T-helper 1 cell treated with Interleukin-12 subunit alpha and Interleukin-12 subunit beta and Interleukin-4 antibody, amounts not matched to agents 30 ng/mL and 1 ng/mL, for 36 hours (primary cell): ENCODE measurements at regions not wholly inside any gene's neighbourhood (a gene's known extent, or its start where the extent isn't known, plus 50 kb on each side); places are given as distances from the start of the nearest gene placed in this dataset.

ENCODE experiments used
- intact Hi-C: fragments of 100-400 bp; cut with micrococcal nuclease; formaldehyde crosslinking; loops from one replicate; pipeline ENCODE4 v1.15.1; 2024

DNA sequence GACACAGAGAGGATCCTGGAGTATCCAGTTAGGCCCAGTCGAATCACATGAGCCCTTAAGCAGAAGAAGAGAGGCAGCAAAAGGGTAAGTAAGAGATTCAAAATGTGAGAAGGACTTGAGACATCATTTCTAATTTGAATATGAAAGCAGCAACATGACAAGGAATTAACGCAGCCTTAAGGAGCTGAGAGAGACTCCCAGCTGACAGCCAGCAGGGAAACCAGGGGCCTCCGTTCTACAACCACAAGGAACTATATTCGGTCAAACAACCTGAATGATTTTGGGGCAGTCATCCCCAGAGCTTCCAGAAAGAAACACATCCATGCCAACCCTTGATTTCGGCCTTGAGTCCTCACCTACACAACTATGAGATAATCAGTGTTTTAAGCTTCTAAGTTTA, 189.7 kb upstream of the MTNR1B start:
- intact Hi-C loops, result no loop called here

DNA sequence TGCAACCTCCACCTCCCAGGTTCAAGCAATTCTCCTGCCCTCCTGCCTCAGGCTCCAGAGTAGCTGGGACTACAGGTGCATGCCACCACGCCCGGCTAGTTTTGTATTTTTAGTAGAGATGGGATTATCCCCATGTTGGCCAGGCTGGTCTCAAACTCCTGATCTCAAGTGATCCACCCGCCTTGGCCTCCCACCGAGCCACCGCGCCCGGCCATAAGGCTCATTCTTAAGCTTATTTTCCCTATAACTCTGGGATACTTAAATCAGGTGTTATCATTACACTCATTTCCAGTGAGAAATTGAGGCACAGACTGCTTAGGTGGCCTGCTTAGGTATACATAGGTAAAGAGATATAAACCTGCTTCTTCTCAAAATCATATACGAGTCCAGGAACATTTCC, 188.3 kb upstream of the MTNR1B start:
- intact Hi-C loops, result no loop called here

DNA sequence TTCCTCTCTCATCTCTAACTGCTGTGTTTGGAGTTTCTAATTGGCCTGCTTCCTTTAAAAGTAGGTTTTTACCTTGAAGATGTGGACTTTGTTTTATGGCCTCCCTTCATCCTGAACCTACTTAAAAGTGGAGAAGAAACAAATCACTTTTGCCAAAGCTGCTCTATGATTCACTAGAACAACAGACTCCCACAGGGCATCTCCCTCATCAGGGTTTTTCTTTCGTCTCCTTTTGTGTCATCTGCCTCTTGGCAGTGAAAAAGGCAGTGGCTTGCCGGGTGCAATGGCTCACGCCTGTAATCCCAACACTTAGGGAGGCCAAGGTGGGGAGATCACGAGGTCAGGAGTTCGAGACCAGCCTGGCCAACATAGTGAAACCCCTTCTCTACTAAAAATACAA, 186.6 kb upstream of the MTNR1B start:
- intact Hi-C loops, result no loop called here

DNA sequence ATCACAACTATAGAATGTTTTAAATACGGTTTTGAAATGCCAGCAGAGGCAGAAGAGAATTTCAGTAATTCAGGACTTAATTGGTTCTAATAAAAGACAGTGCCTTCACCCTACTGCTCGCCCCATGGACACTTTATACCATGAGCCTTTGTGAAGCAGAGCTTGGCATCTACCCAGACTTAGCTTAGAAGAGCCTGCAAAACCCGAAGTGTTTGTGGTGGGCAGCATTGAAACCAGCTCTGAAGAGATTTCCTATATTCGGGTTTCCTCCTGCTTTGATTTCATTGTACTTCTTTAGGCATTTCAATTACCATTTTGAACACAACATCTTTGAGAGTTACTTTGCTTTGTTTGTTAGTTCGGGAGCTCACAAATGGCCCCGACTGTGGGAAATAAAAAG, 185.1 kb upstream of the MTNR1B start:
- intact Hi-C loops, result no loop called here

DNA sequence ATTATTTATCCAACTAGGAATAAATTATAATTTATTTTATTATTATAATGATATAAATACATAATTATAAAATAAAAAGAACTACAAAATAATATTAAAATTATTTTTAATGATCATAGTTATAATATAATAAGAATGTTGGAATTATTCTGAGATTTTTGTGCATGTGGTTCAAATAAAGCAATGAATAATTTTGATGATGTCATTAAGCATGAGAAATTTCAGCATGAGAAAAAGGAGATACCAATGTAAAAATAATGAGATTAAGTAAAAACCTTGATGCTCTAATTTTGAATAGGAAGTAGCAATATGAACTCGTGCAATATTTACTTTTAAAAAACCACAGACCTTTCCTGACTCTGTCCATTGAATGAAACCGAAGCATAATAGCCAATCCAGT, 181.8 kb upstream of the MTNR1B start:
- intact Hi-C loops, result no loop called here

DNA sequence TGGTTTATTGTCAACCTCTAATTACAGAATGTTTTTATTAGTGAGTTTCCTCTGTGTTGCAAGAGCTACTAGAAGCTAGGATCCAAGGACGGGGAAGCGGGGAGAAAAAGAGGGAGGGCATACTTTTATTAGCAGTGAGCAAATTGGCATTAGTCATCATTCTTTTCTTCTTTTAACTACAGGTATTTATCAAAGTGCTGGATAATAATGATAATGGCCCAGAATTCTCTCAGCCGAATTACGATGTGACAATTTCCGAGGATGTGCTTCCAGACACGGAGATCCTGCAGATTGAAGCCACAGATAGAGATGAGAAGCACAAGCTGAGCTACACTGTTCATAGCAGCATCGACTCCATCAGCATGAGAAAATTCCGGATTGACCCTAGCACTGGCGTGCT, 179.7 kb upstream of the MTNR1B start:
- intact Hi-C loops, result no loop called here

DNA sequence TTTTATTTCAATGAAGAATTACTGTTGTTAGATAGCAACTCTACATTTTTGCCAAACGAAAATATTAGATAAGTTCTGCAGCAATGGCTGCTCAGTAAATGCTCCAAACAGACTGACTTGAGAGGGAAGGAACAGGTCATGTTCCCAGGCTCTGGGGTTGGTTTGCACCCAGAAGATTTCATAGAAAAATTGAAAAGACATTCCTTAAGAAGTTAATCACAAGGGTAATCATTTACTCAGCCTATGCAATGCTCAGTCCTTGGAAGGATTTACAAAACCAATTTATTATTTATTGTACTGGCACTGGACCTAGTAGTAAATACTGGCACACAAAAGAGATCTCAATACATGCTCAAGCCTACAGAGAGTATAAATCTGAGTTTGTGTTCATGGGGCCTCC, 179.1 kb upstream of the MTNR1B start:
- intact Hi-C loops, result no loop called here

DNA sequence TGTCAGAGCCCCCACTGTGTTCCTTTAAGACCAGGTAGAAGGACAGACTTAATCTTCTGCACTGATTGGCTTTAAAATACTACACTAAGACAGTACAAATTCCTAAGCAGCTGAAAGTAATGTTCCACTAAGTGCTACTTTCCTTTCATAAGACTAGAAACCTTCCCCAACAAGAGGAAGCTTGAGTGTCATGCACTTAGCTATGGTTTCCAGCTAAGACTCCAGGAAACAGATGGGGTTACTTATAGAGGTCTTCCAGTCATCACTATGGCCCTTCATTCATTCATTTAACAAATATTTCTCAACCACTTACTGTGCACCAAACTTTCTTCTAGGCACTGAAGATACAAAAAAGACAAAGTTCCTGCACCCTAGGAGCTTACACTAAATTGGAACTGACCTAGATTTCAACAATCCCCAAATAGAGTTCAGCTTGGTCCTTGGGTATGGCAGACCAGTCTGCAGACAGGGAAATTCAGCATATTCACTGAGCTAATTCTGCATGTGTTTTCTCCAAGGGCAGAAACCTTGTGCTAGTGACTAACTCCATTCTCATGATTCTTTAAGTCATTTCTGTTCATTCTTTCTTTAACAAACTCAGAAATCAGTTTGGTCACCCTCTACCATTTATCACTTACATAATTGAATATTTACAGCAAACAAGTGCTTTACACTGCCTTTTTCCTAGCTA, 178.4 kb upstream of the MTNR1B start:
- intact Hi-C loops, result no loop called here

DNA sequence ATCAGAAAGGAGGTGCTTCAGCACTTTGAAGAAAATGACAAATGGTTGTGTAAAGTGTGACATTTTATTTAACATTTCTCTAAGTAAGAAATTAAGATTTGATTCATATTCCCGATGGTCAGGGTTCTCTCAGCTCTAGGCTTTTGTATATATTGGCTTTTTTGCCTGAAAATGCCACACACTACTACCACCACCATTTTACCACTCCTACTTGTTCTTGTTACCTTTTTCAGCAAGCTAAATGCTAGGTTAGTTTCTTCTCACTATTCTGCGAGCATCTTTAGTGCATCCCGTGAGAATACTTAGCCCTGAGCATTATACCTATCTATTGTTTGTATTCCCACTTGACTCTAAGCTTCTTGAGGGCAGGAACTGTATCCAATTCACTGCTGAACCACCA, 177.6 kb upstream of the MTNR1B start:
- intact Hi-C loops, result no loop called here

DNA sequence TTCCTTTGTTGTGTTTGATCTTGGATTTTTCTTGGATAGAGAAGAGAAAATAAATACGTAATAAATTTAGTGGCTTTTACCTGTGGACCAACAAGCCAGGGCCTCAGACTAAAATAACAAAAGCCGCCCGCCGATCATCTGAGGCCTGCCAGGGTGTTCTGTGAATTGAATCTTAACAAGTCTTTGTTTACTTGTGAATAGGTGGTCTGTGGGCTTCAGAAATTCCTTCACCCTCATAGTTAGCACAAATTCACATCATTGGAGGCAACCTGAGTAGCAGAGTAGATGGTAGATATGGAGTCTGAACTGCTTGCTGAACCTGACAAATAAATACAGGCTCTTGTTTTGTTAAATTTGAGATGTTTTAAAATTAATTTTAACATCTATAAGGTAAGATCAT, 176.3 kb upstream of the MTNR1B start:
- intact Hi-C loops, result no loop called here

DNA sequence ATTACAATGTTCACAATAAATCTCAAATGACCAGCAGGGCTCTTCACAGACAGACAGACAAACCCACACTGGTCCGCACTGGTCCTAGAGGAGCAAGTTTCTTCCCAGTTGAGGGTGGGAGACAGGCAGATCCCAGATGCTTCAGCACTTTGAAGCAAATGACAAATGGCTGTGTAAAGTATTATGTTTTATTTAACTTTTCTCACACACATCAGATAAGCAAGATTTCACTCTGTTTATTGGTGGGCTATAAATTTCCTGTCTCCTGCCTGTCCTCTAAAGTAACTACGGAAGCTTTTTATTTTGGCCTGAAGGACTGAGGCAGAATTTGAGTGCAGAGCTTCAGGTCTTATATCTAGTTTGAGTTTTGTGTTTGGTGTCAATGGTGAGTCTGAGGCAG, 174.7 kb upstream of the MTNR1B start:
- intact Hi-C loops, result no loop called here

DNA sequence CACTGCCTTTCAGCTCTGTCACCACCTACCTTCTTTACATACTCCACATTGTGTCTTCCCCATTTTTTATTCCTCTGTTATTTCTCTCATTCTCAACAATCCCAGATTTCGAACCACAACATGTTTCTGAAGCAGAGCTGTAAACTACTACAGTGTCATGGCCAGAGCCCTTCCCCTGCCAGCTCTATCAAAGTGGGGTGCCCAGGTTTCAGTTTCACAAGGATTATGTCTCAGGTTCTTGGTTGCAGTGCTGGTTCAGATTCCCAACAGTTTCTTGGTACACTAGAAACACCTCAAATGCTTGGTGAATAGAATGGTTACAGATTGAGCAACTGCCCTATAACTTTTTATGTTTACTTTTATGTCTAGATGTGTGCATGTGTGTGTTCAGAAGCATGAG, 172.7 kb upstream of the MTNR1B start:
- intact Hi-C loops, result no loop called here

DNA sequence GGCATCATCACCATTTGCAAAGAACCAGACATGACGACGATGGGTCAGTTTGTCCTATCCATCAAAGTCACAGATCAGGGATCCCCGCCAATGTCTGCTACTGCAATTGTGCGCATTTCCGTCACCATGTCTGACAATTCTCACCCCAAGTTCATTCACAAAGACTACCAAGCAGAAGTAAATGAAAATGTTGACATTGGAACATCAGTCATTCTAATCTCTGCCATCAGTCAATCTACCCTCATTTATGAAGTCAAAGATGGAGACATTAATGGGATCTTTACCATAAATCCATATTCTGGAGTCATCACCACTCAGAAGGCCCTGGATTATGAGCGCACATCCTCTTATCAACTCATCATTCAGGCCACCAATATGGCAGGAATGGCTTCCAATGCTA, 171.6 kb upstream of the MTNR1B start:
- intact Hi-C loops, result no loop called here

DNA sequence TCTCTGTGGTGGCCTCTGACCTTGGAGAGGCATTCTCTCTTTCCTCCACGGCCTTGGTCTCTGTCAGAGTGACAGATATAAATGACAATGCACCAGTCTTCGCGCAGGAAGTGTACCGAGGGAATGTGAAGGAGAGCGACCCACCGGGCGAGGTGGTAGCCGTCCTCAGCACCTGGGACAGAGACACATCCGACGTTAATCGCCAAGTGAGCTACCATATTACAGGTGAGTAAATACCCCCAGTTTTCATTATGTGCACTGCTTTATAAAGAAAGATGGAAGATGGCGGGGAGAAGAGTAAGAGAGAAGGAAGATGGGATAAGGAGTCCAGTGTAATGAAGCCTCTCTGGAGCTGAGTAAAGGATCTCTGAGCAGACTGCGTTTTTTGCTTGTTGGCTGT, 167.8 kb upstream of the MTNR1B start:
- intact Hi-C loops, result no loop called here

DNA sequence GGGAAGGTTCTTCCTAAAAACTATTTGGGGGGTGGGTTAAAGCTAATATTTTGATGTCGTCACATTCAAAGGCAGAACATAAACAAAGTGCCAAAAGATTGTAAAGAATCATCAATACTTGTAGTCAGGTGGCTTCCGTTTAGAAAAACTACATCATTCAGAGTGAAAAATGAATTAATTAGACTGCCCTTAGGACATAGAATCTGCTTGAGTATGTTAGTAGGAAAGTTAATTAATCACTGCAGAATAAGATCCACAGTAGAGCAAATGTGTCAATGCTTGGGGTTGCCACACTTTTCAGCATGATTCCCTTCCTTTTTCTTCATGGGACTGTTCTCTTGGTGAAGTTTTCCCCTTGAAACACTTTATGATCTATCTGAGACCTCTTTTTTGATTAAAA, 166.8 kb upstream of the MTNR1B start:
- intact Hi-C loops, result no loop called here

DNA sequence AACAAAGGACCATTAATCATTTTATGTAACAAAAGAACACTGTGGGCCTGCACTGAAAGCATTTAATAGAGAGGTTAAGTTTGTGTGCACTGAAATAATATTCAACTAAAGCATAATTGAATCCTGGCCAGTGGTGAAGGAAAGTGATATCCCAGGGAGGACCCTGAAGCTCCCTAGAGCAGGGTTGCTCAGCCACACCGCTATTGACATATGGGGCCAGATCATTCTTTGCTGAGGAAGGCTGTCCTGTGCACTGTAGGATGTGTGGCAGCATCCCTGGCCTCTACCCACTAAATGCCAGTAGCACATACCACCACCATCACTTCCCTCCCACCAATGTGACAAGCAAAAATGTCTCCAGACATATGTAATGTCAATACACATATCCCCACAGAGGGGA, 166.1 kb upstream of the MTNR1B start:
- intact Hi-C loops, result no loop called here

DNA sequence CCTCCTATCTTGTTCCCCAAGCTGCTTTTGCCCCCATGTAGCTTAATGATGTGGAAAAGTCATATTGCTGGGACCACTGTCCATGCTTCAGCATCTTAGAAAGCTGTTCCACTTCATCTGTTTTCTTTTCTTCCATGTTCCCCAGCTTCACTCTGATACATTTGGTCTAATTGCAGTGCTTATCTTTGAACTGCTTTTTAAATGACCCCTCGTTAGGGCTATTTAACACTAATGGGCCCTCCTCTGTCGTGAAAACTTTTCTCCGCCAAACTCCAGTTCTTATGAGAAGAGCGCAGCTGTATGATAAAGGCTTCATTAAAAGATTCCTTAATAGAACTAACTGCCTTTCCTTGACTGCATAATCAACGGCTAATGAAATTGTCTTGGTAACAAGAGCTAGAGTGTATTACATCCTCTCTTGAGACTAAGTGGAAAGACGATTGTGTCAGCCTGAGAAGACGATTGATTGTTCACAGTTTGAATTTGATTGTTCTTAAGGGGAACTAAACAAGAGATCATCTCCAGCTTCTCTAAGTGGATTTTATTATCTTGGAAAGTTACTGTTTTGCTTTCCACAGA, 165.0 kb upstream of the MTNR1B start:
- intact Hi-C loops, result no loop called here

DNA sequence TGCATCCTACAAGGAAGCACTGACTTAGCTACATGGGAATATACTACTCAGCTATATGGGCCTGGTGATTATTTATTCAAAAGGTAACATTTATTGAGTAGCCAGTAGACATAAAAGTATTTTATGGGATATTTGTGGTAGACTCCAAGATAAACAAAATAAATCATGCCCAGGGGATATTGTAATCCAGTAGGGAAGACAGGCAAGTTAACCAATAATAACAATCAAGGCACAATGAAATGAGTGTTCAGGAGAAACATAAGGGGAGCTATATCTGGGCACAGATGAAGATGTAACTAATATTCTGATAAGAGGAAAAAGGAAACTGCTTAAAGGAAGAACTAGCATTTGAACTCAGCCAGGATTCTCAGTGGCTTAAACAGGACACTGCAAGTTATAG, 161.4 kb upstream of the MTNR1B start:
- intact Hi-C loops, result no loop called here

DNA sequence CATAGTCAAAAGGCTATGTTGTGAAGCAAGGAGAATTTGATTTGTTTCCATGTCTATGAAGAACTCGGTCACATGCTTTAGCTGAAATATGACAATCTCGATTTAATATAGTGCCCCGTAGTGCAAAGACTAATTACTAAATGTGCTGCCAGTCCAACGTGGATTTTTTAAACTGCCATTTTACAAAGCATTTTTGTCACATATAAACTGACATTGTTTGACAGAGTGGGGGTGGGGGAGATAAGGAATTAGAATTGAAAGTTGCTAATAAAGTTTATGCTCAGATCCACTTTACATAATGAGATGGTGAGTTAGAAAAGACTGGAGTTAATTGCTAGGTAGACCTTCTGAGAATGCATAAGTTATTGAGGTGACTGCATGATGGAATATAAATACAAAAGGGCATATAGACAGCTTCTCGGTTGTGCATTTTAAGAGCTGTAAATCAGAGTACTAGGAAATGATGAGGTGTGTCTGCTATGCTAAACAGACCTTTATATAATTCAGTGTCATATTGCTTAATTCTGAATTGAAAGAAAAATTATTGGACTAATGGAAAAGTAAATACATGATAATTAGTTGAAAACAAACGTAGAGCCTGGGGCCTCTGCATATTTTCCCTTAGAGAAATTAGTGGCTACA, 158.9 kb upstream of the MTNR1B start:
- intact Hi-C loops, result no loop called here

DNA sequence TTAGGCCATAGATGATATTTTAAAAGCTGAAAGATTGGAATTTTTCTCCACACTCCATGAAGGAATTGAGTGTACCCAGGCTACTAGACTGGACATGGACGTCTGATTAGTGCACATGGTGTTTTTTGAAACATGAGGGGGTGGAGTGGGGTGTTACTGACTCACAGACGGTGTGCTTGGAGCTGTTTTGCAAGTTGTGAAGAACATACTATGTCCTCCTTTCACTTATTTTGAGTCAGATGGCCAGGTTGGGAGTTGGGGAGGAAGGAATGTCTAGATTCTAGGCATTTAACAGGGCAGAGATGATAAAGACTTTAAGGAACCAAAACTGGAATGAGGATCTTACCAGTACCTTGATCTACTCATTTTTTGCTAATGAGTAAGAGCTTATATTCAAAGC, 158.1 kb upstream of the MTNR1B start:
- intact Hi-C loops, result no loop called here

DNA sequence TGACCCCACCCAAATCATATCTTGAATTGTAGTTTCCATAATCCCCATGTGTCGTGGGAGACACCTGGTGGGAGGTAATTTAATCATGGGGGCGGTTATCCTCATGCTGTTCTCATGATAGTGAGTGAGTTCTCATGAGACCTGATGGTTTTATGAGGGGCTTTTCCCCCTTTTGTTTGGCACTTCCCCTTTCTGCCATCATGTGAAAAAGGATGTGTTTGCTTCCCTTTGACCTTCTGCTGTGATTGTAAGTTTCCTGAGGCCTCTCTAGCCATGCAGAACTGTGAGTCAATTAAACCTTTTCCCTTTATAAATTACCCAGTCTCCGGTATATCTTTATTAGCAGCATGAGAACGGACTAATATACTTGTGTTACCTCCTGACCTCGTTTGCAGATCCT, 156.6 kb upstream of the MTNR1B start:
- intact Hi-C loops, result no loop called here

DNA sequence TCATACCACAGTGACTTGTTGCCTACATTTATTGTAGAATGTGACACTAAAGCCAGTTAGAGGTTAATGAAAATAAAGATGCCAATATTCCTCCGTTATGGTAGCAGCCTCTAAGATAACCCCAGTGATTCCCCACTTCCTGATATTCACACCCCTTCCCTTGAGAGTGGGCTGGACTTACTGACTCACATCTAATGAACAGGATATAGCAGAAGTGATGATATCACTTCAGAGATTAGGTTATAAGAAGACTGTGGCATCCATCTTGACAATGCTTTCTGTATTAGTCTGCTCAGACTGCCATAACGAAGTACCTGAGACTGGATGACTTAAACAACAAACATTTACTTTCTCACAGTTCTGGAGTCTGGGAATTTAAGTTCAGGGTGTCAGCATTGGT, 149.6 kb upstream of the MTNR1B start:
- intact Hi-C loops, result no loop called here

DNA sequence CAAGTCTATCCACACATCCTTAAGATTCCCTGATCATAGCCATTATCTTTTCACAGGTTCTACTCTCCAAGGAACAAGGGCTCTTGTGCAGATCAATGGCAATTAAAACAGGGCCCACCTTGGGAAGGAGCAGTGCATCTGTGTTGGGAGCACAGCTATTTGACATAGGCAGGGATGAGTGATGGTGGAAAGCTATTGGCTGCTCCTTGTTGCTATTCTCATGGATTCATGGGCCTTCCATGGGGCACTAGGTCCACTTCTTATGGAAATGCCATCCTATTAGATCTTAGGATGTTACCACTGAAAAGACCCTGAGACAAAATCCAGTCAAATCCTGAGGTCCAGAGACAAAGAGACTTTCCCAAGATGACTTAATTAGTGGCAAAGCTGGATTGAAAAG, 148.6 kb upstream of the MTNR1B start:
- intact Hi-C loops, result no loop called here
